Large intestine (tissue), 3 donors: ENCODE measurements at regions not wholly inside any gene's neighbourhood (a gene's known extent, or its start where the extent isn't known, plus 50 kb on each side); places are given as distances from the start of the nearest gene placed in this dataset.
A peak's percentile ranks its signal among the peaks of the same experiment; 100 is the strongest.

Source experiments
- DNase-seq, 2 donors: peaks; one replicate each; pipeline versions ENCODE4 v3.0.0 to v3.0.0-alpha.2; 2013
- H3K27ac ChIP-seq: one replicate; pipeline ENCODE4 v1.5.1; 2013; ENCODE audit warnings: low read length
- H3K27me3 ChIP-seq: 2 replicates; pipeline ENCODE4 v1.6.1; 2013; ENCODE audit warnings: low read length; ENCODE audit not compliant: control insufficient read depth, insufficient read depth
- H3K36me3 ChIP-seq: 2 replicates; pipeline ENCODE4 v1.6.1; 2013; ENCODE audit warnings: low read length; ENCODE audit not compliant: control insufficient read depth, insufficient read depth
- H3K4me1 ChIP-seq: one replicate; pipeline ENCODE4 v1.6.1; 2013; ENCODE audit warnings: low read length; ENCODE audit not compliant: control insufficient read depth, insufficient read depth
- H3K4me3 ChIP-seq: one replicate; pipeline ENCODE4 v1.5.1; 2013; ENCODE audit warnings: low read length
- H3K9me3 ChIP-seq: one replicate; pipeline ENCODE4 v1.6.1; 2013; ENCODE audit warnings: mild to moderate bottlenecking, low read depth, low read length, moderate library complexity; ENCODE audit not compliant: control insufficient read depth
- WGBS: methylation state at CpG from one replicate; pipeline ENCODE4 v1.1.5; 2013; ENCODE audit warnings: low lambda C conversion rate; ENCODE audit not compliant: insufficient coverage; 5-methylcytosine and 5-hydroxymethylcytosine counted together

- H3K9me3 ChIP-seq: no peaks in the 10 kb centered on the region
- H3K27ac ChIP-seq: no peak overlapping the region
- no peaks in the 10 kb centered on the region for H3K27me3 ChIP-seq
- no peaks in the 10 kb centered on the region for H3K4me1 ChIP-seq
- no peak overlapping the region for H3K4me3 ChIP-seq
- H3K36me3 ChIP-seq: no peaks in the 10 kb centered on the region
- 93% methylated on average over 3 of the region's 4 CpGs for WGBS
- no peak for DNase-seq
Measured at GRCh38 chr13:105311094-105311493, 1224.4 kb downstream of the EFNB2 start.

DNA sequence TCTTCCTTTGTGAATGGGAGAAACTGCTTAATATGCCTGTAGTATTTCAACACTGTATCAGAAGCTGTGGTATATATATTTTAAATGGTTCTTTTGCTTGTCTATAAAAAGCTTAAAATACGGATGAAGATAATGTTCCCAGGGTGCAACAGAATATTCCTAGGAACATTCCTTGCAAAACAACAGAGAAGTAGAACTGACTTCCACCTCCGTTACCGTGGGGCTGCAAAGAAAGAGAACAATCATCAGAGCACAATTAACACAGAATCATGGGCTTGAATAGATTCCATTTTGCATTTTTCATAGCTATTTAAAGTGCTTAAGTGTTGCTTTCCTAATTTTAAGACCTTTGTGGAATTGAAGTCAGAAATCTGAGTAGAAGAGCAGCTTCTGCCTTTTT lies 1227.7 kb downstream of the EFNB2 start:
- Histone ChIP-seq H3K27ac (no peak overlapping the region), H3K4me3 (no peak overlapping the region), H3K27me3 (no peaks in the 10 kb centered on the region), H3K36me3 (no peaks in the 10 kb centered on the region), H3K4me1 (no peaks in the 10 kb centered on the region), H3K9me3 (no peaks in the 10 kb centered on the region)
- no peak for DNase-seq
- whole genome bisulfite sequencing: no CpG with 5 or more reads among the region's 3 CpGs

- no CpG with 5 or more reads among the region's 7 CpGs for WGBS
- DNase-seq: peak; percentile 75 to 88
- H3K27ac ChIP-seq: peak overlapping the region; percentile 48
Measured at GRCh38 chr13:105297839-105298238, 1237.6 kb downstream of the EFNB2 start.

DNA sequence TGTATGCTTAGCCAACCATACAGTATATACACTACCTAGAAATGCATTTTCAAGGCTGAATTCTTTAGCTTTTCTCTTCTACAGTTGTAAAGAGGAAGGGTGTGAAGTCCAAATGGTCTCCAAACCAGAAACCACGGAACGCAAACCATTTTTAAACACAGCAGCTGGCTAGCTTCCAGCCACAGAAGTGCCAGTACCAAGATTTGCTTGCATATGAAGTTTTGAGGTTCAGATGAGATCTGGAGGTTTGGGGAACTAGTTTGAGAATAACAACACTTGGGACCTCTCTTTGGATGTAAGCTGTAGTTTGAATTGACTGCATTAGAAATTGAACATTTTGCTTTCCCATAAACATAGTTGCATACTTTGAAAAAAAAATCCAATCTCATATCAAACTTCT lies 1243.5 kb downstream of the EFNB2 start:
- H3K4me3 ChIP-seq: no peak overlapping the region
- no peaks in the 10 kb centered on the region for H3K4me1 ChIP-seq
- H3K9me3 ChIP-seq: no peaks in the 10 kb centered on the region
- no peak for DNase-seq
- no peaks in the 10 kb centered on the region for H3K36me3 ChIP-seq
- no peaks in the 10 kb centered on the region for H3K27me3 ChIP-seq
- WGBS: 80% methylated on average over 1 of the region's 2 CpGs
- H3K27ac ChIP-seq: no peak overlapping the region

More at GRCh38 chr13:105297839-105298238, 1237.6 kb downstream of the EFNB2 start:
- Histone ChIP-seq H3K9me3 (no peaks in the 10 kb centered on the region), H3K4me3 (no peak overlapping the region), H3K36me3 (no peaks in the 10 kb centered on the region), H3K4me1 (no peaks in the 10 kb centered on the region), H3K27me3 (no peaks in the 10 kb centered on the region)

DNA sequence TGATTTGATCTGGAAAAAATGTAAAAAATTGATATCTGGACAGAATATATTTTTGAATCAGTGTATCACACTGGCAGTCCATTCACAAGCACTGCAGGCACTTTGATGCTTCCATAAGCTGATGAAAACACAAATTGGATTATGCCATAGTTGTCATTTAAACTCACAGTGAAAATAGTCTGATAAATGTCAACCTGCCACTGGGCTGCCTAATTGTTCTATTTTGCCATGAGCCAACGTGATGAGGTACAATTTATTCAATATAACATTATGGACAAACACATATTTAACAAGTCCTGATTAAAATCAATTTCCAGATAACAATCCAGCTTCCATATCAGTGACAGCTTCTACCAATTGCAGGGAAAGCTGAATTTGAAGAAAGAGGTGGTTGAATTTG lies 1244.9 kb downstream of the EFNB2 start:
- WGBS: no CpG with 5 or more reads among the region's 1 CpG
- no peaks in the 10 kb centered on the region for H3K4me1 ChIP-seq
- no peaks in the 10 kb centered on the region for H3K27me3 ChIP-seq
- no peak for DNase-seq
- no peak overlapping the region for H3K27ac ChIP-seq
- H3K9me3 ChIP-seq: no peaks in the 10 kb centered on the region
- H3K4me3 ChIP-seq: no peak overlapping the region
- H3K36me3 ChIP-seq: no peaks in the 10 kb centered on the region

DNA sequence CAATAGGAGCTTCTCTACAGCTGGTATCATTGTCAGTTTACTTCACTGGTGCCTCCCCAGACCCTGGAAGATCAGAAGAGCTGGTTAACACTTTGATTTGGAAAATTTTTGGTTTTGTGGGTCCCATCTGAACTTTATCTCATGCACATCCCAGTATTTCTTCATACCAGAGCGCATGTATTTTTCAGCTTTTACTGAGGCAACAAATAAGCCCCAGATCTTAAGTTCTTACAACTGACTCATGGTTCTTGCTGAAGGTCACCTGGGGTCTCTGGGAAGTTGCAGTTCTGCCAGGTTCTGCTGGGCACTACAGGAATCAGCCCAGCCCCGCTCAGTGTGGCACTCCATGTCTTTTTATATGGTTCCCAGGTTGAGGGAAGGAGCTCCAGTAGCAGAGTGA lies 1249.9 kb downstream of the EFNB2 start:
- DNase-seq: no peak
- H3K27me3 ChIP-seq: no peaks in the 10 kb centered on the region
- WGBS: no CpG with 5 or more reads among the region's 2 CpGs
- H3K4me1 ChIP-seq: no peaks in the 10 kb centered on the region
- H3K9me3 ChIP-seq: no peaks in the 10 kb centered on the region
- no peak overlapping the region for H3K4me3 ChIP-seq
- no peaks in the 10 kb centered on the region for H3K36me3 ChIP-seq
- no peak overlapping the region for H3K27ac ChIP-seq

- Histone ChIP-seq H3K9me3 (no peaks in the 10 kb centered on the region), H3K4me3 (no peak overlapping the region), H3K4me1 (no peaks in the 10 kb centered on the region), H3K27me3 (no peaks in the 10 kb centered on the region), H3K36me3 (no peaks in the 10 kb centered on the region), H3K27ac (no peak overlapping the region)
- no peak for DNase-seq
- 83% methylated on average over 4 of the region's 14 CpGs for WGBS
Measured at GRCh38 chr13:105282406-105283285, 1252.8 kb downstream of the EFNB2 start.

DNA sequence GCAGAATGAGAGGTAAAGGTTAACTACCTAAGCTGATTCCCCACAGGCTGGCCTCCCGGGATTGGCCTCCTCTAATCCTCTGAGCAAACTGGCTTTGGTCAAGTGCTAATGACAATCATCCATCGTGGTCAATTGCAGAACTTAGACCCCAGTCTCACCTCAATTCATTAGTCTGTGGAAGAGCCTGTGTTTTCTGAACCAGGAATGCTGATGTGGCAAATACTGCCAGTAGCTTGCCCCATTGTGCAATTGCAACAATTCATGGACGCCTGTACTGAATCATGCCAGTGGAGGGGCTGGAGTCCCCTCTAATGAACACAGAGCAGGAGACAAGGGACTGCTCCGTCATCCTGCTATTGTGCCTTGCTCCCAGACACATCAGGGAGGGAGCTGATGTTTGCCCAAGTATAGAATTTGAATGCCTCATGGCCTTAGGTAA lies 1256.5 kb downstream of the EFNB2 start:
- peak; percentile 54 to 82 for DNase-seq
- H3K4me3 ChIP-seq: no peak overlapping the region
- no peaks in the 10 kb centered on the region for H3K4me1 ChIP-seq
- no peaks in the 10 kb centered on the region for H3K9me3 ChIP-seq
- no peaks in the 10 kb centered on the region for H3K36me3 ChIP-seq
- H3K27me3 ChIP-seq: no peaks in the 10 kb centered on the region
- no CpG with 5 or more reads among the region's 4 CpGs for WGBS
- H3K27ac ChIP-seq: no peak overlapping the region

- Histone ChIP-seq H3K27ac (no peak overlapping the region), H3K36me3 (no peaks in the 10 kb centered on the region), H3K4me3 (no peak overlapping the region), H3K4me1 (no peaks in the 10 kb centered on the region), H3K9me3 (no peaks in the 10 kb centered on the region), H3K27me3 (no peaks in the 10 kb centered on the region)
- no CpG with 5 or more reads among the region's 3 CpGs for WGBS
- DNase-seq: no peak
Measured at GRCh38 chr13:105276571-105276970, 1258.9 kb downstream of the EFNB2 start.

- Histone ChIP-seq H3K4me1 (no peaks in the 10 kb centered on the region), H3K27ac (no peak overlapping the region), H3K36me3 (no peaks in the 10 kb centered on the region), H3K4me3 (no peak overlapping the region), H3K9me3 (no peaks in the 10 kb centered on the region), H3K27me3 (no peaks in the 10 kb centered on the region)
- no CpG with 5 or more reads among the region's 6 CpGs for WGBS
- DNase-seq: no peak
Measured at GRCh38 chr13:105273665-105274222, 1261.7 kb downstream of the EFNB2 start.
